Activated naive CD8-positive, alpha-beta T cell (primary cell): ENCODE measurements at regions not wholly inside any gene's neighbourhood (a gene's known extent, or its start where the extent isn't known, plus 50 kb on each side); places are given as distances from the start of the nearest gene placed in this dataset.

Source experiments
- H3K27ac Mint-ChIP-seq: one replicate; pipeline ENCODE4 v1.8.0; 2021; ENCODE audit warnings: mixed read lengths
- H3K27me3 Mint-ChIP-seq: one replicate; pipeline ENCODE4 v1.8.0; 2021; ENCODE audit warnings: mixed read lengths
- H3K36me3 Mint-ChIP-seq: one replicate; pipeline ENCODE4 v1.8.0; 2021; ENCODE audit warnings: mixed read lengths
- H3K4me1 Mint-ChIP-seq: one replicate; pipeline ENCODE4 v1.8.0; 2021; ENCODE audit warnings: low read depth, mixed read lengths
- H3K4me3 Mint-ChIP-seq: one replicate; pipeline ENCODE4 v1.8.0; 2021; ENCODE audit warnings: mild to moderate bottlenecking, mixed read lengths
- H3K9me3 Mint-ChIP-seq: one replicate; pipeline ENCODE4 v1.8.0; 2021; ENCODE audit warnings: low read depth, mixed read lengths

GRCh38 chr3:110246796-110247376 lies 824.7 kb upstream of the NECTIN3 start:
- H3K27ac Mint-ChIP-seq: no peak overlapping the region
- H3K4me3 Mint-ChIP-seq: no peak overlapping the region
- peaks cover 5% of the 10 kb centered on the region for H3K27me3 Mint-ChIP-seq
- H3K36me3 Mint-ChIP-seq: no peaks in the 10 kb centered on the region
- no peaks in the 10 kb centered on the region for H3K4me1 Mint-ChIP-seq
- H3K9me3 Mint-ChIP-seq: peaks cover 3% of the 10 kb centered on the region

- H3K9me3 Mint-ChIP-seq: peaks cover 3% of the 10 kb centered on the region
- no peak overlapping the region for H3K4me3 Mint-ChIP-seq
These were observed 823.0 kb upstream of the NECTIN3 start for GRCh38 chr3:110248666-110249065.

DNA sequence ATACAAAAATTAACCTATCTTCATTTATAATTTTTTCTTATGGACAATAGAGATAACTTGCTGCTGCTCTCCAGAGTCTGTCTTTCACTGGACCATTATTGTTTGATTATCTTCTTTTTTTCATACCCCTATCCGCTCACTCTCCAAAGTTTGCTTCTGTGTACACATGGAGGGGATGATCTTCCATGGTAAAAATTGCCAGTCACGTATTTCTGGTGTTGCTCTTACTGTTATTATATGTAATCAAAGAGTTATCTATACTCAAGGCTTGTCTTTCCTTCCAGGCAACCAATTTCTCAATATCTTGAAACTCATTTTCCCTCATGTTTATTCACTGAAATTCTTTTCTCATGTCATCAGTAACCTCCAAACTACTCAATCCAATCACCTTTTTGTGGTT lies 817.8 kb upstream of the NECTIN3 start:
- H3K36me3 Mint-ChIP-seq: no peaks in the 10 kb centered on the region
- H3K27ac Mint-ChIP-seq: no peak overlapping the region
- no peak overlapping the region for H3K4me3 Mint-ChIP-seq
- H3K4me1 Mint-ChIP-seq: no peaks in the 10 kb centered on the region
- no peaks in the 10 kb centered on the region for H3K9me3 Mint-ChIP-seq
- H3K27me3 Mint-ChIP-seq: peaks cover 2% of the 10 kb centered on the region

More at GRCh38 chr3:110248666-110249065, 823.0 kb upstream of the NECTIN3 start:
- peaks cover 6% of the 10 kb centered on the region for H3K27me3 Mint-ChIP-seq
- no peak overlapping the region for H3K27ac Mint-ChIP-seq
- no peaks in the 10 kb centered on the region for H3K4me1 Mint-ChIP-seq
- H3K36me3 Mint-ChIP-seq: no peaks in the 10 kb centered on the region

- Mint-ChIP-seq H3K9me3 (no peaks in the 10 kb centered on the region), H3K27ac (no peak overlapping the region), H3K4me1 (no peaks in the 10 kb centered on the region), H3K36me3 (no peaks in the 10 kb centered on the region), H3K27me3 (peaks cover 2% of the 10 kb centered on the region), H3K4me3 (no peak overlapping the region)
These were observed 817.0 kb upstream of the NECTIN3 start for GRCh38 chr3:110254591-110254990.

DNA sequence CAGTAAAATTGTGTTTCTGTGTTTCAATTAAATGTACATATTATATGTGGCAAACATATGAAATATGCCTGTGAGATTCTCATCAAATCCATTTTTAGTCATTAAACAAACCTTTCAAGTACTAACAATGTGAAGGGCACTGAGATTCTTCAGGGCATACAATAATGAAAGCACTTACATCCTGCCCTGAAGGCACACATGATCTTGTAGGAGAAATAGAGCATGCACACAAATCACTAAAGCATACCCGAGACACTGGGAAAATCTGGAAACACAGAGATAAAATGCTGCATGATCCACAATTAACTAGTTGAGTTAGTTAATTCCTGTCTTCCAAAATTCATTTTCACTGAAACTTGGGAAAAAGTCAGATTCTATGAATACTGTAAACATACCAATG lies 810.5 kb upstream of the NECTIN3 start:
- H3K4me1 Mint-ChIP-seq: no peaks in the 10 kb centered on the region
- H3K4me3 Mint-ChIP-seq: no peak overlapping the region
- no peaks in the 10 kb centered on the region for H3K36me3 Mint-ChIP-seq
- H3K27ac Mint-ChIP-seq: no peak overlapping the region
- peaks cover 2% of the 10 kb centered on the region for H3K27me3 Mint-ChIP-seq
- H3K9me3 Mint-ChIP-seq: no peaks in the 10 kb centered on the region

DNA sequence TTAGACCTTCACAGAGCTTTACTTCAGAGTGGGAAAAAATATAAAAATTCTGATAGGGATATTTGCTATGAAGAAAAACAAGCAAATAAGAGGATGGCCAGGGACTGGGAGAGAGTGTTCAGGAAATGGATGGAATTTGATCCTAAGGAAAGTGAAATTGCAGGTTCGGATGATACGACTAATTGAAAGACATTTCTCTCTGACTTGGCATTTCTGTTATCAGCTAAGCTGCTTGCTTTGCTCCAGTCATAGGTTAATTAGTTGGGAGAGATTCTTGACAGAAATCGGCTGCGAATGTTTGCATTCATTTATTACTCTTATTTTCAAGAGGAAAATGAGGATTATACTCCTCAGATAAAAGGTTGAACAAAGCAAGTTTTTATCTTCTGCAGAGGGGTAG lies 808.7 kb upstream of the NECTIN3 start:
- no peaks in the 10 kb centered on the region for H3K9me3 Mint-ChIP-seq
- H3K4me3 Mint-ChIP-seq: no peak overlapping the region
- H3K4me1 Mint-ChIP-seq: no peaks in the 10 kb centered on the region
- H3K27me3 Mint-ChIP-seq: peaks cover 2% of the 10 kb centered on the region
- H3K36me3 Mint-ChIP-seq: no peaks in the 10 kb centered on the region
- no peak overlapping the region for H3K27ac Mint-ChIP-seq

DNA sequence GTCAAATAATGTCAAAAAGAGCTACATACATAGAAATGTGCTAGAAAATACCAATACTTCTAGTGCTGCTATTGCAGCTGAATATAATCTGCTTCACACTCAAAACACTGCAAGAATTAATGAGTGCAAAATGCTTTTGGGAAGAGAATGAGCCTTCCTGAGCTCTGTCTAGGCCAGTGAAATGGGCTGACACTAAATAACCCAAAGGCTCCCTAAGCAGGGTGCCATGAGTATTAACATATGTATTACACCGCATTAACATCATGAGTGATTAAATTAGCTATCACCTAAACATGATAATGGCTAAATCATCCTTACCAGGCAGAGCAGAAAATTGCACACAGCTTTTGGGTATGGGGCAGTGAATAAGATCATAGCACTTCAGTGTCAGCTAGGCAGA lies 806.3 kb upstream of the NECTIN3 start:
- Mint-ChIP-seq H3K4me3 (no peak overlapping the region), H3K27me3 (peaks cover 2% of the 10 kb centered on the region)

GRCh38 chr3:110267304-110267845 lies 804.2 kb upstream of the NECTIN3 start:
- Mint-ChIP-seq H3K27ac (no peak overlapping the region), H3K4me3 (no peak overlapping the region), H3K4me1 (no peaks in the 10 kb centered on the region), H3K9me3 (no peaks in the 10 kb centered on the region), H3K27me3 (no peaks in the 10 kb centered on the region), H3K36me3 (no peaks in the 10 kb centered on the region)

More for the DNA sequence above, 806.3 kb upstream of the NECTIN3 start:
- no peaks in the 10 kb centered on the region for H3K4me1 Mint-ChIP-seq
- H3K9me3 Mint-ChIP-seq: no peaks in the 10 kb centered on the region
- no peaks in the 10 kb centered on the region for H3K36me3 Mint-ChIP-seq
- H3K27ac Mint-ChIP-seq: no peak overlapping the region

- H3K36me3 Mint-ChIP-seq: no peaks in the 10 kb centered on the region
- no peak overlapping the region for H3K27ac Mint-ChIP-seq
- no peak overlapping the region for H3K4me3 Mint-ChIP-seq
These were observed 799.1 kb upstream of the NECTIN3 start for GRCh38 chr3:110272525-110272924.

GRCh38 chr3:110291886-110292501 lies 779.6 kb upstream of the NECTIN3 start:
- Mint-ChIP-seq H3K27me3 (peaks cover 3% of the 10 kb centered on the region), H3K4me1 (no peaks in the 10 kb centered on the region), H3K9me3 (peaks cover 11% of the 10 kb centered on the region), H3K4me3 (no peak overlapping the region), H3K27ac (no peak overlapping the region), H3K36me3 (peaks cover 7% of the 10 kb centered on the region)

More at GRCh38 chr3:110272525-110272924, 799.1 kb upstream of the NECTIN3 start:
- no peaks in the 10 kb centered on the region for H3K27me3 Mint-ChIP-seq
- H3K9me3 Mint-ChIP-seq: no peaks in the 10 kb centered on the region
- H3K4me1 Mint-ChIP-seq: no peaks in the 10 kb centered on the region

GRCh38 chr3:110293660-110294059 lies 778.0 kb upstream of the NECTIN3 start:
- Mint-ChIP-seq H3K4me3 (no peak overlapping the region), H3K4me1 (no peaks in the 10 kb centered on the region), H3K9me3 (peaks cover 11% of the 10 kb centered on the region), H3K36me3 (peaks cover 7% of the 10 kb centered on the region), H3K27ac (no peak overlapping the region), H3K27me3 (peaks cover 3% of the 10 kb centered on the region)

- H3K27me3 Mint-ChIP-seq: peaks cover 2% of the 10 kb centered on the region
- no peaks in the 10 kb centered on the region for H3K4me1 Mint-ChIP-seq
- peaks cover 11% of the 10 kb centered on the region for H3K9me3 Mint-ChIP-seq
- H3K27ac Mint-ChIP-seq: no peak overlapping the region
- peaks cover 5% of the 10 kb centered on the region for H3K36me3 Mint-ChIP-seq
- H3K4me3 Mint-ChIP-seq: no peak overlapping the region
These were observed 774.7 kb upstream of the NECTIN3 start for GRCh38 chr3:110296885-110297284.

DNA sequence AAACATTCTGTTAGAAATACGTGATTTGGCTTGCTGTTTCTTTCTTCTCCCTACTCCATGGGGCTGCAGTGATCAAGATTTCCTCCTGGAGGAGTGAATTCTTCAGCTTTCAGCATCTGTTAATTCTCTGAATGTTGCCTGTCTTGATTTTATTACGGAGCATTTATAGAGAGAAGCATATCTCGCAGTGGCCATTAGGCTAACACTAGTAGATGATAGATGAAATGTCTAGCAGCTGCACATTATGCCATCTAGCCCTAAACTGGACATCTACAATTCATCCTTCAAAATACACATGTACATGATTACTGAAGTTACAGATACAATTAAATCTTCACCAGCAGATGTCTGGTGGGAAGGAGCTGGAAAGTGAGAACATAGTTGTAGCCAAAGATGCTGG lies 769.8 kb upstream of the NECTIN3 start:
- Mint-ChIP-seq H3K36me3 (no peaks in the 10 kb centered on the region), H3K4me3 (no peak overlapping the region), H3K4me1 (peaks cover 5% of the 10 kb centered on the region), H3K9me3 (no peaks in the 10 kb centered on the region), H3K27ac (no peak overlapping the region), H3K27me3 (peaks cover 2% of the 10 kb centered on the region)

DNA sequence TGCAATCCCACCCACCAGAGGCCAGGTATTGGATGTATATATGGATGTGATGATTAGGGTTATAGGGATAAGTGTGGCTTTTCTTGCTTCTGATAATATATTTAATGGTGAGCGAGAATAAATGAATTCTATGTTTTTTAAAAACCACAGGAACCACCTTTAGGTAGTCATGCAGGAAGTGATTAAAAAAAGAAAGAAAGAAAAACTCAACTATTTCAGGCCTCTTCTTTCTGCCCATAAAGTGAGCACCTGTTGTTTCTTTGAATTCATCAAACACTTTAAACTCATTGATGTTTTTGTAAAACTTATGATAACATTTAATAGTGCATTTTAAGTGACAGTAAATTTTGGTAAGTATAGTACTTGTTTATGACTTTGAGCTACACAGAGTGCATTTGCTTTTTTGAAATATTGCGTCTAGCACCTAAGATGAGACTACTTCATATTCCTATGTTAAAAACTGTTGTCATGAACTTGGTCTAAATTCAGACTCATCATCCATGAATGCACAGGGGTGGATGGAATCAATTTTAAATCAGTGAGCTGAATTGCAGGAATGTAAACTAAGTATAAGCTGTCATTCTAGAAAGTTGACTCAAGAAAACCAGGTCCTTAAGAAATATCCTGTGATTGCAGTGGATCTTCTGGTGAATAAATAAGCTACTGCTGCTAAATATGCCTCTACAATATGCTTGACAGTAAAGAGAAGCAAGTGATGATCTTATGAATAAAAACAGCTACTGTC lies 764.4 kb upstream of the NECTIN3 start:
- Mint-ChIP-seq H3K36me3 (no peaks in the 10 kb centered on the region), H3K4me1 (peaks cover 15% of the 10 kb centered on the region), H3K27me3 (no peaks in the 10 kb centered on the region), H3K9me3 (no peaks in the 10 kb centered on the region), H3K27ac (no peak overlapping the region), H3K4me3 (no peak overlapping the region)

DNA sequence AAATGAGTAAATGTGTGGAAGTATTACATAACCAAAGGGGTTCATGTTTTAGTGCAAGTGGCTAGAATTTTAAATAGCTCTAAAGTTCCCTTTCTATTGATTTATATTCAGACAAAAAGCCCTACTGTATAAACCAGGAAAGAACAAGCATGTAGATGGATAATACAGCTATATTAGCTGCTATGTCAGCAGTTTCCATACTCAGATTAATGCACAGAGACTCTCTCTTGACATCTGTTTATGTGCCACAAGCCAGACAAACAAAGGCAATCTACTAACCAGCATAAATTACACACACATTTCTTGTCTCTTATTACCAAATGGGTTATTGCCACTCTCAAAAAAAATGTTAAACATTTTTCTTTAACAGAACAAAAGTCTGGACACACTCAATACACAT lies 760.1 kb upstream of the NECTIN3 start:
- no peak overlapping the region for H3K27ac Mint-ChIP-seq
- H3K4me3 Mint-ChIP-seq: no peak overlapping the region
- no peaks in the 10 kb centered on the region for H3K36me3 Mint-ChIP-seq
- H3K27me3 Mint-ChIP-seq: no peaks in the 10 kb centered on the region
- peaks cover 13% of the 10 kb centered on the region for H3K4me1 Mint-ChIP-seq
- H3K9me3 Mint-ChIP-seq: no peaks in the 10 kb centered on the region
